Muscle layer of duodenum (tissue), 2 donors: ENCODE measurements at regions not wholly inside any gene's neighbourhood (a gene's known extent, or its start where the extent isn't known, plus 50 kb on each side); places are given as distances from the start of the nearest gene placed in this dataset.

ENCODE experiments used
- H3K27ac ChIP-seq: one replicate; pipeline ENCODE4 v1.7.0; 2013; ENCODE audit warnings: mild to moderate bottlenecking, low read length
- H3K27me3 ChIP-seq: one replicate; pipeline ENCODE4 v1.7.0; 2013; ENCODE audit warnings: low read depth, mild to moderate bottlenecking, control low read depth, low read length
- H3K36me3 ChIP-seq, 2 donors: one replicate each; pipeline ENCODE4 v1.7.0; 2013; ENCODE audit warnings: low read length in 2 of 2, control low read depth in 1 of 2, mild to moderate bottlenecking in 1 of 2; ENCODE audit not compliant: insufficient read depth in 2 of 2, control insufficient read depth in 1 of 2
- H3K4me1 ChIP-seq, 2 donors: one replicate each; pipeline ENCODE4 v1.7.0; 2013; ENCODE audit warnings: low read length in 2 of 2, mild to moderate bottlenecking in 2 of 2, control low read depth in 1 of 2, moderate library complexity in 1 of 2; ENCODE audit not compliant: insufficient read depth in 2 of 2, control insufficient read depth in 1 of 2
- H3K4me3 ChIP-seq, 2 donors: one replicate each; pipeline ENCODE4 v1.7.0; 2013; ENCODE audit warnings: low read length in 2 of 2, low read depth in 1 of 2, mild to moderate bottlenecking in 1 of 2
- H3K9me3 ChIP-seq, 2 donors: one replicate each; pipeline ENCODE4 v1.7.0; 2013; ENCODE audit warnings: low read length in 2 of 2, control low read depth in 1 of 2, mild to moderate bottlenecking in 1 of 2; ENCODE audit not compliant: control insufficient read depth in 1 of 2
- donor health status: healthy.

DNA sequence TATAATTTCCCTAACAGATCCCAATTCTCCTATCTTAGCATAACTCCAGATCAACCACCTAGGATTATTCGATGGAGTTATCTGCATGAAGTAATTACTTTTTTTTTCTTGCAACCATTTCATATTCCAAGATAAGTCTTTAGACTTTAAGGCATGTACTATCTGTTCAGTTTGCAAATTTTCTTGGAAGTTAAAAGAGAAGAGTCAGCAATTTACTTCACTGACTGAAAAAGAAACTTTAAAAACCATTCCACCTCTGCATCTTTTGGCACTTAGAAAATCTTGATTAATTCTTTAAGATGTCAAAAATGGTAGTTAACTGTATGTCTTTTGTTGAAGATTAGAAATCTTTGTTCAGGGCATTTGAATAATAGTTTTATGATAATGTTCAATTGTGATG, 830.5 kb upstream of the KLHL29 start:
- Histone ChIP-seq H3K9me3 (no peaks in the 10 kb centered on the region), H3K4me3 (no peak overlapping the region), H3K27ac (no peak overlapping the region), H3K4me1 (no peaks in the 10 kb centered on the region), H3K36me3 (no peaks in the 10 kb centered on the region), H3K27me3 (no peaks in the 10 kb centered on the region)

DNA sequence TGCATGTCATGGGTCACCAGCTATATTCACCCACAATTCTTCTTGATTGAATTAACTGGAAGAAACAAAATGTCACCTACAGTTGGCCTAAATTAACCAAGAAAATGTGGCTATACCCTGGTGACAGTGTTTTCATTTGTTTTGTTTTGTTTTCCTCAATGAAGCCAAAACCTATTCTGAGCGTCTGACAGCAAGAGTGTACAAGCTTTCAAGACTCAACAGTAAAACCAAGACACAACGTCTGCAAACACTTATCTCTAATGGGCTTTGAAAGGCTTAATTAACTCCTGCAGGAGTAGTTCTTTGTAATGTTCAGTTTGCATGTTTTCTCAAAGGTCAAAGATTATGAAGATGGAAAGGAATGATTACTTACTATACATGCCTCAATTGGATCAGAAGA, 827.6 kb upstream of the KLHL29 start:
- Histone ChIP-seq H3K36me3 (no peaks in the 10 kb centered on the region), H3K9me3 (no peaks in the 10 kb centered on the region), H3K4me3 (no peak overlapping the region), H3K27me3 (no peaks in the 10 kb centered on the region), H3K27ac (no peak overlapping the region), H3K4me1 (no peaks in the 10 kb centered on the region)

DNA sequence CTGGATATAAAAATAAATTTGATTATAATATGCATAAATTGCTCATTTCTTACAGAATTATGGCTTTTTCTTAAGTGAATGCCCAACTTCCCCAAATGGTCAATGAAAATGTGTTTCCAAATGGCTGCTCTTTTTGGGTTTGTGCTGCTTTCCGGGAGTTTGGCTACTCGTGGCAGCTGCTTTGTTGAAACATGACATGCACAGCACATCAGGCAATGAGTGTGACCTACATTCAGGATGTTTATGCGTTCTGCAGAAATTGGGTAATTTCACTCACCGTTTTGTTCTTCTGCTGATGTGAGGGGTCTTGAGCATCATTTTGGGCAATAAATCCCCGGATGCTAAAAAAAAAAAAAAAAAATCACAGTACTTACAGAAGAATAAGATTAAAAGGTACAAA, 825.0 kb upstream of the KLHL29 start:
- no peak overlapping the region for H3K4me3 ChIP-seq
- H3K27me3 ChIP-seq = no peaks in the 10 kb centered on the region
- H3K9me3 ChIP-seq = no peaks in the 10 kb centered on the region
- H3K4me1 ChIP-seq = no peaks in the 10 kb centered on the region
- H3K27ac ChIP-seq = no peak overlapping the region
- H3K36me3 ChIP-seq = no peaks in the 10 kb centered on the region

DNA sequence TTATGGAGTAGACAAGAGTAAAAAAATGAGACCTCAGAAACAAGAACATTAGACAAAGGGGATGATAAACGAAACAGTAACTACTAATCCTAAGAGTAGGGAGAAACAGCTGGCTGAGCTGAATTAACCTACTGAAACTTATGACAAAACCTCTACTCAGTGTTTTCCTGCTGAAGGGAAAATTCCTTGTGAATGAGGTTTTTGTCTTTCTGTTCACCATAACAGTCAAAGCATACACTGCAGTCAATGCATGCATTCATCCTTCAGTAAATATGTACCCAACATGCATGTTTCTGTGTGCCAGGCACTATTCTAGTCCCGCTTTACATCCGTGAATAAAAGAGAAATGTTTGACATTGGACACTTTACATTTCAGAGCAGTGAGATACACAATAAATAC, 805.6 kb upstream of the KLHL29 start:
- Histone ChIP-seq H3K27ac (no peak overlapping the region), H3K4me1 (no peaks in the 10 kb centered on the region), H3K9me3 (peaks cover 0 to 15% of the 10 kb centered on the region in 2 donors), H3K4me3 (no peak overlapping the region), H3K27me3 (no peaks in the 10 kb centered on the region), H3K36me3 (no peaks in the 10 kb centered on the region)

DNA sequence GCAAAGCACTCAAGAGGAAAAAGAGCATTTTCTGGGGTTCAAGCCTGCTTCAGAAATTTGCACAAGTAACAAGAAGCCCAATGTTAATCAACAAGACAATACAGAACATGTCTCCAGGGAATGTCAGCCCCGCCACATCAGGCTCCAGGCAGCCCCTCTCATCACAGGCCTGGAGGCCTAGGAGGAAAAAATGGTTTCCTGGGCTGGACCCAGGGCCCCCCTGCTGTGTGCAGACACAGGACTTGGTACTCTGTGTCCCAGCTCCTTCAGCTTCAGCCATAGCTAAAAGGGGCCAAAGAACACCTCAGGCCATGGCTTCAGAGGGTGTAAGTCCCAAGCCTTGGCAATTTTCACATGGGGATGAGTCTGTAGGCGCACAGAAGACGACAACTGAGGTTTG, 802.9 kb upstream of the KLHL29 start:
- Histone ChIP-seq H3K4me3 (no peak overlapping the region), H3K27ac (no peak overlapping the region), H3K27me3 (no peaks in the 10 kb centered on the region), H3K36me3 (no peaks in the 10 kb centered on the region), H3K4me1 (no peaks in the 10 kb centered on the region), H3K9me3 (peaks cover 0 to 18% of the 10 kb centered on the region in 2 donors)

DNA sequence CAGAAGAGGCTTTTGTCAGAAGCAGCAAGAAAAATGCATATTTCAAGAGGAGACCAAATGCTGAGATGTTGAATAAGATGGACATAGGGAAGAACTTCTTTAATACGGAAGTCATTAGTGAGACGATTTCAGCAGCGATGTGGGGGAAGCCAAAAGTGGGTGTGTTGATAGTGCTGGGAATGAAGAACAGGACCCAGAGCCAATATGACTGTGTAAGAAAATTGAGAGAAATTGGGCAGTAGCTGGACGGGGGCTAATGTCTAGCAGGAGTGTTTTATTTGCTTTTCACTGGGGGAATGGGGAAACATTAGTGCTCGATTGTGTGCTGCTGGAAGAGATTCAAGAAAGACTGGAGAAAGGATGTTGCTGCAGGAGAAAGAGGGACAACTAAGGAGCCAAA, 788.7 kb upstream of the KLHL29 start:
- Histone ChIP-seq H3K27ac (no peak overlapping the region), H3K4me1 (no peaks in the 10 kb centered on the region), H3K4me3 (no peak overlapping the region), H3K36me3 (no peaks in the 10 kb centered on the region), H3K27me3 (no peaks in the 10 kb centered on the region), H3K9me3 (peaks cover 0 to 4% of the 10 kb centered on the region in 2 donors)

DNA sequence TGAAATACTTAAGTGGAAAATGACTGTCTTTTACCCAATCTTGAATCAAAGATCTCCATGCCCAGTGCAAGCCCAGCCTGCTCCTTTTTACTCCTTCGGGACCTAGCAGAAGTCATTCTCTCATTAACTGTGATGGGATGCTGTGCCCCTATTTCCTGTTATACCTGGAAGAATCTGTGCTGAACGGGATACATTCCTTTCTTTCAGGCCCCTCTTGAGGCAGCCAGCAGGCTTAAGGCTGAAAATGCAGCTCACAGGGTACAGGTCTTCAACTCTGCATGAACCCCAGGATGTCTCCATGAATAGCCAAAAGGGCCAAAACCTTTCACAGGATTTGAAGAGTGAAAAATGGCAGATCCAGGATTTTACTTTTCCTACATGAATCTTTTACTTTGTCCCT, 784.8 kb upstream of the KLHL29 start:
- Histone ChIP-seq H3K9me3 (no peaks in the 10 kb centered on the region), H3K4me3 (no peak overlapping the region)

DNA sequence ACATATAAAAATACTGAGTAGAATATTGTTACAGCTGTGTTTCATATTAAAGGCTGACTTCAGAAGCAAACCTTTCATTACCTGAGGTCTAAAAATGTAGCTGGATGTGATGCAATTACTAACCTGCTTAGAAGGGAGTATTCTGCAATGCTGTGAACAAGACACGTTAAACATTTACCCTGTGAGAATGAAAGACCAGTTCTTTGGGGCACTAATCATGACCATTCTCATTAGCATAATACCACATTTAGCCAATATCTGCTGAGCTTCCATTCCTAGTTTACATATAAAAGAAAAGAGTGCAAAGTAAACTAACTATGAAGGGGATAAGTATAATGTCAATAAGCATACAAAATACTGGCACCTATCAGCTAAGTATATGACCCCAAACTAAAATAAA, 784.0 kb upstream of the KLHL29 start:
- Histone ChIP-seq H3K27ac (no peak overlapping the region), H3K4me1 (no peaks in the 10 kb centered on the region), H3K4me3 (no peak overlapping the region), H3K27me3 (no peaks in the 10 kb centered on the region), H3K36me3 (no peaks in the 10 kb centered on the region), H3K9me3 (no peaks in the 10 kb centered on the region)

More for the DNA sequence above, 784.8 kb upstream of the KLHL29 start:
- no peaks in the 10 kb centered on the region for H3K36me3 ChIP-seq
- H3K27ac ChIP-seq = no peak overlapping the region
- H3K4me1 ChIP-seq = no peaks in the 10 kb centered on the region
- no peaks in the 10 kb centered on the region for H3K27me3 ChIP-seq

DNA sequence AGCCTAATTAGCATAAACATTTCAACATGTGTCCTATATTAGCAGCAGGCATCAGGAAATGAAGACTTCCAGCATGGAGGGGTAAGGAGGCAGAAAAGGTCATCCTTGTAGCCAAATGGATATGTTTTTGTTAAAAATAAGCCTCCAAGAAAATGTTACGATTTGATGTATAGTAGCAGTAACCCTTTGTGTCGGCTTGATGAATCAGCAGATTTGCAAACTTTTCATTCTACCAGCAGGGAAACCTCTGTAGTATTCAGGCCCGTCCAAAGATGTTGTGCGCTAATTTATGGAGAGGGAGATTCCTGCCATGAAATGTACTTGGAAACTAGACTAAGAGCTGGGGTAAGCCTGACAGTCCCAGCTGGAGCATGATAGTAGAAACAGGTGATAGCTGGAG, 780.8 kb upstream of the KLHL29 start:
- H3K9me3 ChIP-seq = no peaks in the 10 kb centered on the region
- no peaks in the 10 kb centered on the region for H3K27me3 ChIP-seq
- no peaks in the 10 kb centered on the region for H3K36me3 ChIP-seq
- H3K4me3 ChIP-seq = no peak overlapping the region
- H3K4me1 ChIP-seq = no peaks in the 10 kb centered on the region
- no peak overlapping the region for H3K27ac ChIP-seq

DNA sequence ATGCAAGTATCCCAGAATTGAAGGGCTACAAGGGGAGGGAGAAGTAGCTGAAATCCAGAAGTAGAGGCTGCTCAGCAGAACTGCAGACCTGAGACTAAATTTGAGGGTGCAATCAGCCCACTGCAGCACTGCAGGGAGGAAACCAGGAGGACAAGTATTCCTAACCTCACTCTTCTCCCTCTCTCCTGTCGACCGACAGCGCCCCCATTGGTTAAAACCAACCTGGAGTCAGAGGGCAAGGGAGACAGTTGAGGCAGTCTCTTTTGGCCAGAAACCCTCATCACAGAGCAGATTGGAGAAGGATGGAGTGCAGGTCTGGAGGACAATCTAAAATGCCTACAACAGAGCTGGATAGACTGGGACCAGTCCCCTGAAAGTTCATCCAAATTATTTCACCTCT, 768.9 kb upstream of the KLHL29 start:
- Histone ChIP-seq H3K4me3 (no peak overlapping the region), H3K36me3 (no peaks in the 10 kb centered on the region), H3K9me3 (no peaks in the 10 kb centered on the region), H3K27ac (no peak overlapping the region), H3K27me3 (no peaks in the 10 kb centered on the region), H3K4me1 (no peaks in the 10 kb centered on the region)

DNA sequence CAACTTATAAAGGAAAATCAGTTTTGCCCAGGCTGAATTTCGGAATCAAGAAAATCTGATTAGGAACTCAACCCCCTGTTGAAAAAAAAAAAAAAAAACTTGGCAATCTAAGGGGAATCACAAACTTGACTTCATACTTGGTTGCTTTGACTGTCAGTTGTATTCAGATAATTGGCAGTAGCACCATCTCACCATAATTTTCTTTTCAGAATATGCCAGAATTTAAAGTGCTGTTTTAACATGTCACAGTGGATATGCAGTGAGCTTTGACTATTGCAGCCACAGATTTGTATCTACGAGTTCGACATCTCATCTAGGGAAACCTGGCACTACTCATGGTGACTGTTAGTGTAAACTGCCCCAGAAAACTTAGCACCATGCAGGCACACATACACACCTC, 761.4 kb upstream of the KLHL29 start:
- Histone ChIP-seq H3K9me3 (no peaks in the 10 kb centered on the region), H3K4me3 (no peak overlapping the region), H3K4me1 (no peaks in the 10 kb centered on the region), H3K36me3 (no peaks in the 10 kb centered on the region), H3K27me3 (no peaks in the 10 kb centered on the region), H3K27ac (no peak overlapping the region)

DNA sequence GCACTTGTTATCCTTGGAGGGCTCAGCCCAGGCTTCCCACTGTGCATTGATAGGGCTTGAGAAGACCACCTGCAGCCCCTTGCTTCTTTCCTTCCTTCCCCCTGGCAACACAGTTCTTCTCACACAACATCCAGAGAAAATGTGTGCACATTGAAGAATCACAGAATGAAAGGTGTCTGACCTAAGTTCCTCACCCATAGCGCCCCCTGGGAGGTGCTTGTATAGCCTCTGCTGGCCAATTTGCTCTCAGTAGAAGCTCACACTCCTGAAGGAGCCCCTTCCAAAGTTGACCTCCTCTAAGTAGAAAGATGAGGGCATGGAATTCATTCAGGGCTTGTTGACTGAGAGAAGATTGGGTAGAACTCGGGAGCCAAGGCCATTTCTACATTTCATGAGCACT, 758.4 kb upstream of the KLHL29 start:
- Histone ChIP-seq H3K36me3 (no peaks in the 10 kb centered on the region), H3K4me3 (no peak overlapping the region), H3K27ac (no peak overlapping the region), H3K27me3 (no peaks in the 10 kb centered on the region), H3K4me1 (no peaks in the 10 kb centered on the region), H3K9me3 (no peaks in the 10 kb centered on the region)
